ENCODE measurements at regions not wholly inside any gene's neighbourhood (a gene's known extent, or its start where the extent isn't known, plus 50 kb on each side); places are given as distances from the start of the nearest gene placed in this dataset.

DNA sequence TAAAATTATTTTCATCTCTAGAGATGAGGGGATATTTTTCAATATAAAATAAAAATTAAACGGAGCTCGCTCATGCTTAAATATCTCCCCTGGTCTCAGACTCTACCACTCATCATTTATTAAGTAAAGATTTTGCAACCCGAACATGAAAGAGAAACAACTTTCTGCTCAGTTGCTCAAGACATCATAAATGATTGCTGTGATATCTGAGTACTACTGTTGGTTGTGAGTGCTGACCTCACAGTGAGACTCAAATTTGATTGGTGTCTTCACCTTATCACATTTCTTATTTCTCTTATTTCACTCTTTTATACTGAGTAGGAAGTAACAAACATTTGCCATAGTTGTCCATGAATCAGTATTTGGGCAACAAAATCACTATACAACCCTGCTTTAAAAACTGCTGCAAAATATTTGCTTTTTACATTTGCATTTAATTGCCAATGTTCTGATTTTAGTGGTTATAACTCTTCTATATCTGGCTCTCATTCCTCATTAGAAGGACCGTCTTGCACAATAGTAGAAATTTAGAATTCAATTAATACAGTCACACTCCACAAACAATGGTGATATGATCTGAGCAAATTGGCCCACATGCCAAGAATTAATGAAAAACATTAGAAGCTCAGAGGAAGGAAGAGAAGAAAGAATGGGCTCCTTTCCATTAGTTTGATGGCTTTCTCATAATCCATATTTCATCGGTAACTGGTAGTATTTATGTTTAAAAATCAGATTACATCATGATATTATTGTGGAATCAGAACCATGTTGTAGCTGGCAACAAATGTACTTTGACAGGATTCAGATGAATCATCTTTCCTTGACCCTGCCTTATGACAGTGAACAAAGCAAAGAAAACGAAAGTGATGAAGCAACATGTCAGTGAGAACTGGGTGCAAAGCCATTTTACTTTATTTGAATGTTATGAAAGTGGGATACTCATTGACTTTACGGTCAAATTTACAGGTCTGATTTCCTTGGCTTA, 973.6 kb upstream of the TENM4 start:
- no peak for DNase-seq (ENCODE audit: low read depth in 2 of 2, low spot score in 1 of 2)

DNA sequence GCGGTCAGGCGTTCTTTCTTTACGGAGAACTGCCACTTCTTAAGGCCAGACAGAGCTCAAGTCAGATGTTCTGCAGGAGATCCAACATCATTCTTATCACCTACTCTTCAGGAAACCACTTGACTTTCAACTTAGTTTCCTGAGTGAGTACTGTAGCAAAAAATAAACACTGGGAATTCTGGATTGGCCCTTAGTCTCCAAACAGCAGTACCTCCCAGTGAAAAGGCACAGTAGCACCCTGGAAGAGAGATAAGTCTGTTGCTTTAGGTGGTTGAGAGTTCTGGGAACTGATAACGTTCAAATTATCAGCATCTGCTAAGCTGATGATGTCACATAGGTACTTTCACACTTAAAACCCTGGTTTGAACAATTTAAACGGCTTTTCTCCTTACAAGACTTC, 971.8 kb upstream of the TENM4 start:
- DNase-seq (ENCODE audit: low read depth in 2 of 2, low spot score in 1 of 2): no peak

DNA sequence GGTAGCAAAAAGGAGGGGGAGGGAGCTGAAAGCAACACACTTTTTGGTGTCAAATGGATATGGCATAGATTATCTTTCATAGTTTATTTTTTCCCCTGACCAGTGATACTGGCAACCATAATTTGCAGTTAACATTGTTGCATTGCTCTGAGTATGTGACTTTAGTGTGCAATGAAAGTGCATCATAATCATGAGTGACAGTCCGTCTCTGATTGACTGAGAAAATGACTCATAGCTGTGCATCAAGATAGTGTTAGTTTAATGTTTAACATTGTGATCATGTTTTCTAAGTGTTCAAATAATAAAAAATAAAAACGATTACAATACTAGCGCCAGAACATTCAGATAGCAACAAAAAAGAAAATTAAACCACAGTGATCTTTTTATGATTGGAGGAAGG, 952.4 kb upstream of the TENM4 start:
- no peak for DNase-seq (ENCODE audit: low read depth in 2 of 2, low spot score in 1 of 2)

DNA sequence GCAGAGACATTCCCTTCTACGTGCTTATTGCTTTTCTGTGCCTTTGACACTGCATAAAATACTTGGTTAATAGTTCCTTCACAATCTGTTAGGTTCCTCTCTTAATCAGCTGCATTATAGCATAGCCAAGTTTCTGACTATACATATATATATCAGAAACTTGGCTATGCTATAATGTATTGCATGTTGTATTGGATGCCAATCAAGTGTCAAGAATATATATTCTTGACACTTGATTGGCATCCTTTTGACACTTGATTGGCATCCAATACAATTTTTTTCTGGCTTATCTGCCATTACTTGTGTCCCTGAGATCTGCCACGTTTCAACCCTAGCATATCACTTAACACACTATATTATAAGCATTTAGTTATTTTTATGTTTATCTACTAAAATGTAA, 949.7 kb upstream of the TENM4 start:
- no peak for DNase-seq (ENCODE audit: low read depth in 2 of 2, low spot score in 1 of 2)

DNA sequence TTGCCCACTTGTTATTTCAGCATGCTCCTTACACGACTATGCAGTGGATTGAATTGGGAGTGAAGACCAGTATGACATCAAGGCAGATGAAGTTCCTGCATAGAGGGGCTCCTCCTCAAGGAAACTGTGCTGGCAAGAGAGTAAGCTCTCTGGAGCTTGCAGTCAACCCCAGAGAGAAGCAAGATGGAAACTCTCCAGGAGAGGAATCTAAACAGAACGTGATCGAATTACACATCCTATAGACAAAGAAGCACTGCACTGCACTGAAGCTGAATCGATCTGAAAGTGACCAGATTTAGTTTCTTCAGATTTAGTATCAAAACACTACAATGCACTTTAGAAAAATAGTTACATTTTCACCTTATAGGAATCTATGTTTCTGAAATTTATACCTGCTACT, 947.7 kb upstream of the TENM4 start:
- no peak for DNase-seq (ENCODE audit: low read depth in 2 of 2, low spot score in 1 of 2)

DNA sequence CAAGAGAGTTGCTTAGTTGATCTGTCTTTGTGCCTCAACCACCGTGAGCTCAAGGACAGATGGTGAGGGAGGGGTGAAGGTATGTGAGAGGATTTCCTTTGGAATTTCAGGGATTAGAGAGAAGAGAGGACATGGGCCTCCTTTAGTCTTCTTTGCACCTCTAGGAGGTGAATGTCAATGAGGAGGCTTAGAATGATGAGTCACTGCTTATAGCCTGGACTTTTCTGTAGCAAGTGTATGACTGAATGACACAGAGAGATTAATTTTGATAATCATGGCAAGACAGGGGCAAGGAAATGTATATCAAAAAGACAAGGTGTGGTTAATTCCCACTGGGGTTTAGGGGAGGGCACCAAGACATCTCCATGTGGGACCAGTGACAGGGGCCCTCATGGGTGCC, 947.3 kb upstream of the TENM4 start:
- DNase-seq (ENCODE audit: low read depth in 2 of 2, low spot score in 1 of 2): no peak

DNA sequence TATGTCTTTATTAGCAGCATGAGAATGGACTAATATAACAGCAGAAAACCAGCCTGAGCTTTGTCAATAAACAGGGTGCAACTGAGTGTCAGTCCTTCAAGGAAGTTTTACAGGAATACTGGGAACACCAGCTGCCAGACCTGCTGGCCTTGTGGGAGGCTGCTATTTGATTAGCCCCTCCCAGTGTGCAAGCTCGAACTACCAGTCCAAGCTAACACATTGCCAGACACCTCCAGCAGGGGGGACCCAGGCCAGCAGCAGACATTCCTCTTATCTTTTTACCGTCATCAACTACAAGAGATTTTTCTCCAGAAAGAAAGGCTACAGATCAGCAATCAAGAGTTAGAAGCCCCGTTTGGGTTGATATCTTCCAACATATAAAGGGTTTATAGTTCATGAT, 942.8 kb upstream of the TENM4 start:
- no peak for DNase-seq (ENCODE audit: low read depth in 2 of 2, low spot score in 1 of 2)

DNA sequence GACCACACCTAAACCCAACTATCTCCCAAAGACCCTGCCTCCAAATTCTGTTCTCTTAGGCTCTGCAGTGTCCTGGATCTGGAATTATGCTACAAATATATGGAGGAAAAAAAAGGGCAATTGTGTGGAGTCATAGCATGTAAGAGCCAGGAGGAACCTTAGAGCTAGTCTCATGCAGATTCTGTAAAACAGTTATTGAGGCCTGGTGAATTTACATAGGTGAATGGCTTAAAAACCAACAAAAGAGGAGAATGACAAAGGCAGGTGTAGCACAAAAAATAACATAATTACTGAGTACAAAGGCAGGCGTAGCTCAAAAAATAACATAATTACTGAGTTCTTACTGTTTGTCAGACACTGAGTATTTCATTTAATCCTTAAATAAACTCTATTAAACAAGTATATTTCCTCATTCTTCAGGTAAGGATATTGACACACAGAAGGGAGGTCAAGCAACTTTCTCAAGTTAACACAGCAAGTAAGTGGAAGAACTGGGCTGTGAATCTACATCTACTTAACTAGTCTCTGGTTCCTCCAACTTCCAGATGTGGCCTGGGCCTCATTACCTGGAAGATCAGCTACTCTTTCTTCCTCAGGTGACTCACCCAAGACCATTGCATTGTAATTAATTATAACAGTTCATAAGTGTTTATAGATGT, 938.9 kb upstream of the TENM4 start:
- DNase-seq (ENCODE audit: low read depth in 2 of 2, low spot score in 1 of 2): no peak

DNA sequence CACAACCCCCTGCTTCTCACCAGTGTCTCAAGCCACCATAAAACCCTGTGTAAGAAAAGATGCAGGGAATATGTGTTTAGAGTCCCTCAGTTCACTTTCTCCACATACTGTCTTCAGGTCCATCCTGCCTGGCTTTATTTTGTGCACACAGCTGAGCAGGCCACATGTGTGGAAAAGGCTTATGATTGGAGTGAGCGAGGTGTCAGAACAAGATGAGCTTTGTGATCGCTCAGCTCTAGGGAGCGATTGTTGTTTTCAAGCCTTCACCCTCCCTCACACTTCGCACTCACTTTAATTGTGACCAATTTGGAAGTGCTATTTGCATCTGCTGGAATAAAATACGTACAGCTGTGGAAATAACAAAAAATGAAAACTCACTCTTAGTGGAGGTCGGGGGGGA, 931.1 kb upstream of the TENM4 start:
- no peak for DNase-seq (ENCODE audit: low read depth in 2 of 2, low spot score in 1 of 2)

DNA sequence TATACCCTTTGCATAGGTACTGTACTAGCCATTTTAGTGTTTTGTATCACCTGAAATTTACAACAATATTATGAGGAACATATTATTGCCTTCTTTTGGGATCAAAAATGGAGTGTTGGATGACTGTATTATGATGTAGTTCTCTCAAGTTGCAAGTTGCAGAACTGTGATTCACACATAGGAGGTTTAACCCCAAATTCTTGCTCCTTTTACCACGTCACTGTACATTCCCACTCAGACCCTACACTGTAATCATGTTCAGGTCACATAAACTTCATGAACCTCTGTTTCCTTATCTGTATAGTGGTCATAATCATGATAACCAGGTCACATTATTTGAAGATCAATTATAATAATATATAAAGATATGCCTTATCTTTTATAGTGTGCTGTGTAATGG, 925.1 kb upstream of the TENM4 start:
- no peak for DNase-seq (ENCODE audit: low read depth in 2 of 2, low spot score in 1 of 2)

DNA sequence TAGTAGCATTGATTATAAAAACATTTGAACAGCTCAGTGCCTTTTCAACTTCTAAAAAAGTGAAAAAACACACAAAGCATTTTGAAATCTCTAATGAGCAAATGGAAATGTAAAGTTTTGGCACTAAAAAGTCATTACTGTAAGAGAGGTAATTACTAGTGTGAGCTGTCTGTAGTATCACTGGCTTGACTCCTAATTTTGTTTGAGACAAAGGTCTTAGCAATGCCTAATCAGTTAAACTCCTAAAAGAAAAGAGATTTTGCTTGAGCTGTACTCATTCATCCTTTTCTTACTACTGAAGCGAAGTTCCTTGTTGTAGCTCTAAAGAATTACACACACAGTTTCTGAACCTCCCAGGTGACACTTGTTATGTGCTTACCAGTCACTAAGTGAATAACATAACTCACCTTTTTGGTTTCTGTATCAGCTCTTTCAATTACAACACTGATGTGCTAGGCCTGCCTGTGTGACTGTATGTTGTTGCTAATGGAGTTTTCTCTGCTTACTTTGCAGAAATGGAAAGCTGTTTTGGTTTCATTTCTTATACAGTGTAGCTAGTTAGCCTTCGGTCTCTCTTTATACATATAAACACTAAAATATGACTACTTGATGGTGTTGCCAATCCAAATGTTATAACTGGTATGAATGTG, 924.4 kb upstream of the TENM4 start:
- DNase-seq (ENCODE audit: low read depth in 2 of 2, low spot score in 1 of 2): no peak

DNA sequence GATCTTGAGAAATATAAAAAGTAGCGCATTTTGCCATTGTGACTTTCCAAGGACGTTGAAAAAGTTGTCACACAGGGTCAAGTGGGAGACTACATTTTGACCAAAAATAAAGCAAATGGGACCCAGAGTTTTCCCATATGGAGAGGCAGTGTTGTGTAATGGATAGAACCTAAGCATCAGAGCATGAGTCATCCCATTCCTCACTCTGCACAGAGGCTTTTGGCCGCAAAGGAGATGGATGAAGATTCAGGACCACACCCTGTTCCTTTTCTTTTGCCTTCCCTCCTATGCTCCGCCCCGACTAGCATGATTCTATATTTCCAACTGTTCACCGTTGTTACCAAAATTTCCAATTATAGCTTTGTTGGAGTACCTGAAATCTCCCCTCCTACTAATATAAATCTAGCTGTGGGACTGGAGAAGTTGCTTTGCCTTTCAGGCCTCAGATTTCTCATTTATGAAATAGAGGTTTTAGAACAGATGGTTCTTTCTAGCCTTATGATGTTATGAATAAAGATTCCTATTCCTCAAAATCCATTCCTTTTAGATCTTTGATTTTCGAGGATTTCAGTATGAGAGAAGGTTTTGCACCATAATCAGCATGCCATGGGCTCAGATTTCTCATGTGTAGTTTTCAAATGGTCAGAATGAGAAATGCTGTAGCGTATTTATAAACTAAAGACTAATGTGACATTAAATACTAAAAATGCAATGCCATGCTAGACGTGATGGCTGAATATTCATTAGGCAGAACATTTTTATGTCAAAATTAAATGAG, 921.9 kb upstream of the TENM4 start:
- no peak for DNase-seq (ENCODE audit: low read depth in 2 of 2, low spot score in 1 of 2)

DNA sequence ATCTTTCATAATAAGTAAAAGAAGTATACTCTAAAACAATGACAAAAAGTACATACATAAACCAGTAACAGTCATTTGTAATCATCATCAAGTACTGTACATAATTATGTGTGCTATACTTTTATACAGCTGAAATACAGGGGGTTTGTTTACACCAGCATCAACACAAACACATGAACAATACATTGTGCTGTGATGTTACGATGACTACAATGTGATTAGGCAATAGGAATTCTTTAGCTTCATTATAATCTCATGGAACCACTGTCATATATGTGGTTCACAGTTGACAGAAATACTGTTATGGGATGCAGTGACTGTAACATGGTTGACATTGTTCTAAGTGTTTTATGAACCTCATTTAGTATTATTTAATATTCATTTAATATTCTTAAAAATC, 914.4 kb upstream of the TENM4 start:
- DNase-seq (ENCODE audit: low read depth in 2 of 2, low spot score in 1 of 2): no peak

DNA sequence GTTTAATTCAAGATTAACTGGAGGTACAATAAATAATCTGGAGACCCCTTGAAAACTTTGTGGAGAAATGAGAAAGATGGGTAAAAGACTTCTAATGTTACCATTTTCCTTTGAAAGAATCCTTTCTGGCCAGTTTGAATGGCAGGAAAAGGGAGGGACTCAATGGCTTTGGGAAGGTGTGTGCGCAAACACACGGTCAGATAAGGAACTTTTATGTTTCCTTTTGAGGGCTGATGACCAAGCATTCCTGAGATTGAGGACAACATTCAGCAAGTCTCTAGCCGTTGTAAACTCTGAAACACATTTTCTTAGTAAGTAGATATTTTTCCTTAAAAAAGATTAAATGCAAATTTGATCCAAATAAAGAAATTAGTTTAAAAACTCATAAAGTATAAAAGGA, 909.7 kb upstream of the TENM4 start:
- no peak for DNase-seq (ENCODE audit: low read depth in 2 of 2, low spot score in 1 of 2)

DNA sequence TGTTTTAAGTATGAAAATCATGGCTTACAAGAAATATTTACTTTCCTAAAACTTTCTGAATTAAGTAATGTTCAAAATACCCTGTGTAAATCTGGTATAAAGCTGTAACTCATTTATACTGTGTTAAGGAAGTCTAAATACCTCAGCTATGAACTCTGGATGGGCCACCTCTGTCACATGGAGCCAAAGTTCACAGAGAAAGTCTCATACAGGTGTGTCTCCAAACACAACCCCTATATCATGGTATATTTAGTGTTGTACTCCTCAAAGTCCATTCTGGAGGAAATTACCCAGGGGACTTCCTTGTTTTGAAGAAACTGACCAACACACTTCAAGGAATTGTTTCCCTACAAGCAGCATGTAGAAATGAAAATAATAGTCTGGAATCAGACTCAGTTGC, 909.2 kb upstream of the TENM4 start:
- no peak for DNase-seq (ENCODE audit: low read depth in 2 of 2, low spot score in 1 of 2)

DNA sequence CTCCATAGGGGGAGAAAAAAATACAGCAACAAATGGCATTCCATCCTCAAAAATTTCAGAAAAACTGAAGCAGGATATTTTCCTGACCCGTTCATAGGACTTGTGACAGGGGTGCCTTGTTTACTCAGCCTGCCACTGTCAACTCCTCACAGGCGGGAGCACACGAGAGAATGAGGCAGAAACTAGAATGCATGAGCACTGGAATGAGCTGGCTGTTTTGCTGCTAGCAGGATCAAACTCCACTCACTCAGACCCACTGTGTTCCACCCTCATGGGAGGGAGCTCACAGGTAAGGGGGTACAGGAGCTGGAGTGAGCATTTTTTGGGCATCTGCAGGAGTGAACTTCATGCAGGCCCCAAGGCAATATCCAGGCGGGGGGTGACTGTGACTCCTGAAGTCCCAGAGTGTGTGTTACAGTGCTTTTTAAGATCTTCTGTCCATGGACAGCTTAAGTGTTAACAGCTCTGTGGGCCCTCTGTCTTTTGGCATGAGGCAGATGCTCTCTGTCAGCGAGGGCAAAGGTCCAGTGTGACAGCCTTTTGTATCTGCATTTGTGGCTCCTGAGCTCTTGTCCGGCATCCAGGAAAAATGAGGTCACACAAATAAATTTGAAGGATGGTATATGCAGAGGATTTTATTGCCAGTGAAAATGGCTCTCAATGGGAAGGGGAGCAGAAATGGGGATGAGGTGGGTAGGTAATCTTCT, 905.7 kb upstream of the TENM4 start:
- DNase-seq (ENCODE audit: low read depth in 2 of 2, low spot score in 1 of 2): no peak

DNA sequence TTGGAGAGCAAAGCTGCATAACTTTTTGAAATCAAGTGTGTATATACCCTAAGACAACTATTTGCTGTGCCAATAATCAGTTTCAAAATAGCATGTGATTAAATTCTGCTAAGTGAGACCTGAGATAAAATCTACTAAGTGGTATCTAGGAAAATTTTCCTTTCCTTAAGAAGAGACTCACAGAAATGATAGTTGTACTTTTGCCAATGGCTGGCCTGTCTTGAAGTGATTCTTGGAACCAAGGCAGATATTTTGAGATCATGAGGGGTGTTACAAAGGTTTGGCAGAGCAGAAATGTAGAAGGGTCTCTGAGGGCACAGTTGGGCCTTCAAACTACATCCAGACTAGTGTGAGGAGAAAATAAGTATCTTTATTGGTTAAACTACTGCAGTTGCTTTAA, 902.6 kb upstream of the TENM4 start:
- no peak for DNase-seq (ENCODE audit: low read depth in 2 of 2, low spot score in 1 of 2)

DNA sequence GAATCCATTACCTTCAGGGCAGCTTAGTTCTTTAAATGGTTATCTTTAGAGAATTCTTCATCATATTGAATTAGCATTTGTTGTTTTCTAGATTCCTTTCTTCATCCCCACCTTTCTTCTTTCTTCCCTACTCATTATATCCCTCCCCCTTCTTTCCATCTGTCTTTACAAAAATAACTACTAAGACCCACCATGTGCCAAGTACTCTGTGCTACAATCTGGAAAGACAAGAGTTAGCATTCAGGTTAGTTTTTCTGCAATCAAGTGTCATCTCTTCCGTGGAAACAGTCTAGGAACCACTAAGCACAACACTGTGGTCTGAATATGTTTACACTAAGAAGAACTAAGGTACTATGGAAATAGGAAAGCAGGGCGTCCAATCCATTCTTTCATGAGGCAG, 897.4 kb upstream of the TENM4 start:
- no peak for DNase-seq (ENCODE audit: low read depth in 2 of 2, low spot score in 1 of 2)

DNA sequence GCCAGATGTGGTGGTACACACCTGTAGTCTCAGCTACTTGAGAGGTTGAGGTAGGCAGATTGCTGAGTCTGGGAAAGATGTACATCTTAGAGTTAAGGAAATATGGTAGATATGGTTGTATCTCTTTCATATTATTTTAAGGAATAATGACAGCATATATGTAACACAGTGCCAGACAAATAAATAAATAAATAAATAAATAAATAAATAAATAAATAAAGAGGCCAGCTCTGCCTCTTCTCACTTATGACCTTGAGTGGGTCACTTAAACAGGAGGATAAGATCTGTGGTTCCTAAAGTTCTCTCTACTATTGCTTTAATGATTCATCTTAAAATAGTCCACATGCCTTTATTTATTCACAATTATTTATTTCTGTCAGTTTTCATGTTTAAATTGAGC, 890.9 kb upstream of the TENM4 start:
- DNase-seq (ENCODE audit: low read depth in 2 of 2, low spot score in 1 of 2): no peak

DNA sequence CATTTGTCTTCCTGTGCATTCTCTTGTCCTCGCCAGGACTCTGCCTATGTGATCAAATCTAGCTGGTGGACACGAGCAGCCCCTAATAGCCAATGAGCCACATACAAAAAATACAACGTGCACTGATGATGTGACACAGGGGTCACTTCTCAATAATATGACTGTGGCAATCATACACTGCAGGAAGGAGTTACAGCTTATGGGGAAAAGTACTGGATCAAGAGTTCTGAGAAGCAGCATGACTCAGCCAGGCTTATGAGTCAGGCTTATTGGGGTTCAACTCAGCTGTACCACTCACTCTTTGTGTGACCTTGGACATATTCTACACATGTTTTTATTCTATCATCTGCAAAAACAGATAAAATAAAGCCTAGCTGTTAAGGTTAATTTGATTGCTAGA, 889.4 kb upstream of the TENM4 start:
- no peak for DNase-seq (ENCODE audit: low read depth in 2 of 2, low spot score in 1 of 2)

DNA sequence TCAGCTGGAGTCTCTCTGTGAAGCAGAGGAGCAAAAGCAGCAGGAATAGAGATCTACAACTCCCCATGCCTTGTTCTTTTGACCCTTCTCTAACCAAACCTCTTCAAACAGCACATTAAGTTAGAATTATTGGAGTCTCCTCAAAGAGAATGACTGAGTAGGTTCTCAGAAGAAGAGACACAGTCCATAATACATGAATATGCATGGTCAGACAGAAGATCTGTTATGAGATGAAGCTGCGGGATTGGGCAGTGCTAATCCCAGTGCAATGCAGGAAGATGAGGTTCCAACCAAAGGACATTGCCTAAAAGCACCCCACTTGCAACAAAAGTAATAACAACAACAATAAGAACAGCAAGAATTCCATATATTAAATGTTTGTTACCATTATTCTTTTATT, 887.9 kb upstream of the TENM4 start:
- DNase-seq (ENCODE audit: low read depth in 2 of 2, low spot score in 1 of 2): no peak

All from stimulated activated CD8-positive, alpha-beta memory T cell treated with anti-CD3 and anti-CD28 coated beads, Interleukin-4, amount 100 ng/mL, for 1 hour (primary cell).